PC-9 (cell line): ENCODE measurements at regions not wholly inside any gene's neighbourhood (a gene's known extent, or its start where the extent isn't known, plus 50 kb on each side); places are given as distances from the start of the nearest gene placed in this dataset.

Experiments used
- BruUV-seq: library from RNA; stranded (reverse); fragments of 400-500 nt; replicated peaks from 2 replicates; lab custom pipeline; 2021; lab: Mats Ljungman, UMichigan
- CTCF ChIA-PET: fragments of 300-600 bp; sonication (Branson Sonifier 250); formaldehyde crosslinking; loops from one replicate; lab custom pipeline; 2022; ENCODE audit warnings: antibody characterized with exemption; lab: Charles Lee
- POLR2A ChIA-PET: fragments of 300-600 bp; sonication (Branson Sonifier 250); formaldehyde crosslinking; loops from one replicate; lab custom pipeline; 2022; ENCODE audit warnings: antibody characterized with exemption; ENCODE audit not compliant: unreplicated experiment; lab: Charles Lee
- DNase-seq, 2 experiments: peaks; one replicate each; pipeline versions ENCODE4 v3.0.0 to v3.0.0-alpha.2; 2015 to 2022; ENCODE audit warnings: mixed read lengths in 1 of 2
- H2AFZ ChIP-seq: fragments of 200-600 bp; sonication (generic); 2 replicates; pipeline ENCODE4 v1.8.1; 2017; ENCODE audit warnings: antibody characterized with exemption
- H3F3A ChIP-seq: fragments of 200-600 bp; sonication (generic); 2 replicates; pipeline ENCODE4 v1.8.1; 2017; ENCODE audit warnings: antibody characterized with exemption, mild to moderate bottlenecking, low read depth; ENCODE audit not compliant: insufficient read depth
- H3K27ac ChIP-seq: fragments of 200-600 bp; sonication (generic); 2 replicates; pipeline ENCODE4 v1.6.1; 2016; ENCODE audit warnings: mixed run types
- H3K27me3 ChIP-seq: fragments of 200-600 bp; sonication (generic); 2 replicates; pipeline ENCODE4 v1.6.1; 2016; ENCODE audit warnings: low read depth, mixed run types; ENCODE audit not compliant: insufficient read depth
- H3K36me3 ChIP-seq: fragments of 200-600 bp; sonication (generic); 2 replicates; pipeline ENCODE4 v1.6.1; 2016; ENCODE audit warnings: low read depth, mixed run types
- H3K4me1 ChIP-seq: fragments of 200-600 bp; sonication (generic); replicated peaks from 2 replicates; pipeline ENCODE4 v1.6.1; 2016; ENCODE audit warnings: mixed run types; ENCODE audit not compliant: insufficient read depth
- H3K4me2 ChIP-seq: fragments of 200-600 bp; sonication (generic); 2 replicates; pipeline ENCODE4 v1.6.1; 2017; ENCODE audit warnings: mixed run types
- H3K4me3 ChIP-seq: fragments of 200-600 bp; sonication (generic); 2 replicates; pipeline ENCODE4 v1.6.1; 2016; ENCODE audit warnings: mixed run types
- H3K79me2 ChIP-seq: fragments of 200-600 bp; sonication (generic); 2 replicates; pipeline ENCODE4 v1.6.1; 2017; ENCODE audit warnings: low read depth, mixed run types
- H3K9me2 ChIP-seq: fragments of 200-600 bp; sonication (generic); 2 replicates; pipeline ENCODE4 v1.8.1; 2017; ENCODE audit warnings: mild to moderate bottlenecking; ENCODE audit not compliant: insufficient read depth
- H3K9me3 ChIP-seq: fragments of 200-600 bp; sonication (generic); 2 replicates; pipeline ENCODE4 v1.8.1; 2016; ENCODE audit warnings: low read depth; ENCODE audit not compliant: insufficient read depth
- H4K20me1 ChIP-seq: fragments of 200-600 bp; sonication (generic); 2 replicates; pipeline ENCODE4 v1.8.1; 2017; ENCODE audit not compliant: insufficient read depth
- EZH2 ChIP-seq: fragments of 200-600 bp; sonication (generic); IDR thresholded peaks from 2 replicates; pipeline ENCODE4 v1.8.0; 2017; ENCODE audit warnings: antibody characterized with exemption, low read depth
- intact Hi-C: fragments of 100-400 bp; cut with micrococcal nuclease; formaldehyde crosslinking; loops from one replicate; pipeline ENCODE4 v1.10.0; 2022; ENCODE audit not compliant: unreplicated experiment
- TF ChIP-seq, protein P1 (sequence below): fragments of 200-600 bp; sonication (generic); conservative IDR thresholded peaks from 2 replicates; pipeline ENCODE4 v1.6.1; 2017; ENCODE audit warnings: mixed run types, antibody characterized with exemption, mild to moderate bottlenecking, moderate library complexity

DNA sequence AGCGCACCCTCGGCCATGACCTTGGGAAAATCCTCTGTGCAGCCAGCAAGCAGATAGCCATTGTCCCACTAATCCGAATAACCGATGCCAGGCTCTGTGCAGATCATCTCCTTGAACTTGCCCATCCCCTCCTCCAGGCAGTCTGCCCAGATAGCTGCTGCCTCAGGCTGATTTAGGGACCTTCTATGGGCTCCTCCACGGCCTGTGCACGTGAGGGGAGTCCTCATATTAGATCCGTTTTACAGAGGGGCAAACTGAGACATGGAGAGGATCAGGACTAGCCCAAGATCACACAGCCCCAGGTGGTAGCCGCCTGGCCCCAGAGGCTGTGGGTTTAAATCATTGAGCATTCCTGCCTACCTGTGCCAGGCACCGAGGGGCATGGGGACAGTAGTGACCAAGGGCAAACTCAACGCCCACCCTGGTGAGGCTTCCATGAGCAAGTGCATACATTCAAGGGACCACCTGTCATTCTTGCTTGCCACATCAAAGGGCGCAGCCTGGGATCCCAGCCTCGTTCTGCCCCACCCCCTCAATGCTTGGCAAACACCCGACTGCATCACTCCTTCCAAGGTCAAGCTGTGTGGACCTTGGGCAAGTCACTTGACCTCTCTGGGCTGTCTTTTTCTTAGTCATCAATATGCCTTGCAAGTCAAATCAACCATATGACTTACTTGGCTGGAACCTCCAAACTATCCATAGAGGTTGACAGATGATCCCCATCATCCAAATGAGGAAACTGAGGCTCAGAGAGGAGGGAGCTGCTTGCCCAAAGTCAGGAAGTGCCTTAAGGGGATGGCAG, 131.6 kb downstream of the MN1 start:
- Histone ChIP-seq H3K4me1 (peaks cover 35% of the 10 kb centered on the region), H3K27me3 (no peaks in the 10 kb centered on the region), H3K79me2 (no peaks in the 10 kb centered on the region), H2AFZ (no peak overlapping the region), H4K20me1 (no peaks in the 10 kb centered on the region), H3K36me3 (no peaks in the 10 kb centered on the region), H3K4me3 (no peak overlapping the region), H3K9me2 (no peaks in the 10 kb centered on the region), H3K4me2 (peak overlapping the region; percentile 73), H3F3A (peaks cover 23% of the 10 kb centered on the region), H3K27ac (peak overlapping the region; percentile 86), H3K9me3 (no peaks in the 10 kb centered on the region)
- TF ChIP-seq, protein P1, sequence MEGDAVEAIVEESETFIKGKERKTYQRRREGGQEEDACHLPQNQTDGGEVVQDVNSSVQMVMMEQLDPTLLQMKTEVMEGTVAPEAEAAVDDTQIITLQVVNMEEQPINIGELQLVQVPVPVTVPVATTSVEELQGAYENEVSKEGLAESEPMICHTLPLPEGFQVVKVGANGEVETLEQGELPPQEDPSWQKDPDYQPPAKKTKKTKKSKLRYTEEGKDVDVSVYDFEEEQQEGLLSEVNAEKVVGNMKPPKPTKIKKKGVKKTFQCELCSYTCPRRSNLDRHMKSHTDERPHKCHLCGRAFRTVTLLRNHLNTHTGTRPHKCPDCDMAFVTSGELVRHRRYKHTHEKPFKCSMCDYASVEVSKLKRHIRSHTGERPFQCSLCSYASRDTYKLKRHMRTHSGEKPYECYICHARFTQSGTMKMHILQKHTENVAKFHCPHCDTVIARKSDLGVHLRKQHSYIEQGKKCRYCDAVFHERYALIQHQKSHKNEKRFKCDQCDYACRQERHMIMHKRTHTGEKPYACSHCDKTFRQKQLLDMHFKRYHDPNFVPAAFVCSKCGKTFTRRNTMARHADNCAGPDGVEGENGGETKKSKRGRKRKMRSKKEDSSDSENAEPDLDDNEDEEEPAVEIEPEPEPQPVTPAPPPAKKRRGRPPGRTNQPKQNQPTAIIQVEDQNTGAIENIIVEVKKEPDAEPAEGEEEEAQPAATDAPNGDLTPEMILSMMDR = no peak
- no peak for TF ChIP-seq EZH2
- intact Hi-C loops = loop anchor here (1.0 to 5.0 kb wide), 5 partner anchors 48 to 263 kb away; no protein-coding TSS in a partner anchor
- ChIA-PET CTCF (interaction anchor here (0.7 kb wide), 1 partner anchor 194 kb away, joined by 10 read pairs; no protein-coding TSS in a partner anchor), POLR2A (interaction anchor here (0.6 to 0.9 kb wide), 5 partner anchors 48 to 553 kb away, joined by 3 to 5 read pairs (median 3); no protein-coding TSS in a partner anchor)
- BruUV-seq = TSS peak; percentile 83
- DNase-seq = peak; percentile 27 to 67

DNA sequence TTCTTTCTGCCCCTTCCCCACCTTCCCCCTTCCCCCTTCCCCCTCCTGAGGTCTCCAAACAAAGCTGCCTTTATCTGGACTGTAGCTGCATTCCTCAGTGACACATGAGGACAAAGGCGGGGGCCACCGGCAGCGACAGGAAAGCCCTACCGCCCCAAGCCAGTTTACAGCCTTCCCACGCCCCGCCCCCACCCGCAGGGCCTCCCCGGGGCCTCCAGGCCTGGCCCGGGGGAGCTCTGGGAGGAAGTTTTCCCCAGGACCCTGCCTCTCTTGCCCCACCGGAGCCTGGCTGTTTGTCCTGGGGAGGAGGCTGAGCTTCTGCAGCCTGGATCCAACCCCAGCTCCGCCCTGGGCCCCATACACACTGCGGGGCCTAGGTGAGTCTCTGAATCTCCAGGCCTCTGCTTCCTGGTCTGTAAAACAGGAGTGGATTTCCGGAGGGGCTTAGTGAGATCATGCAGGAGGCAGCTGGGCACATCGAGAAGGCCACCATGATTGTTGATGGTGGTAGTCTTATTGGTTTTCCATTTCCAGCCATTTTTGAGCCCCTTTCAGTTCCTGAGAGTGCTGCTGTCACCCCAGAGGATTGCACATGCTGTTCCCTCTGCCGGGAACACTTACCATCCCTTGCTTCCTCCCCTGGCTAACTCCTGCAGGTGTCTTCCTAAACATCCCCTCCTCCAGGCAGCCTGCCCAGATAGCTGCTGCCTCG, 130.7 kb downstream of the MN1 start:
- Histone ChIP-seq H3K9me2 (no peaks in the 10 kb centered on the region), H3K79me2 (no peaks in the 10 kb centered on the region), H3K4me2 (peak overlapping the region; percentile 73), H3F3A (peaks cover 22% of the 10 kb centered on the region), H3K4me3 (no peak overlapping the region), H3K36me3 (no peaks in the 10 kb centered on the region), H3K27me3 (no peaks in the 10 kb centered on the region), H3K27ac (peak overlapping the region; percentile 86), H4K20me1 (no peaks in the 10 kb centered on the region), H2AFZ (no peak overlapping the region; the same call in 1 of the 2 replicates), H3K9me3 (no peaks in the 10 kb centered on the region), H3K4me1 (peaks cover 33% of the 10 kb centered on the region)
- intact Hi-C loops = loop anchor here (1.0 kb wide), 1 partner anchor 47 kb away; no protein-coding TSS in a partner anchor
- POLR2A ChIA-PET = interaction anchor here (0.5 to 0.7 kb wide), 3 partner anchors 196 to 850 kb away, joined by 3 to 16 read pairs (median 8); no protein-coding TSS in a partner anchor
- CTCF ChIA-PET = interaction anchor here (0.6 to 0.8 kb wide), 5 partner anchors 38 to 261 kb away, joined by 3 to 10 read pairs (median 3); no protein-coding TSS in a partner anchor
- DNase-seq = peak; percentile 79 to 81
- no peak for TF ChIP-seq EZH2
- TF ChIP-seq, protein P1 = no peak
- no TSS peak for BruUV-seq

DNA sequence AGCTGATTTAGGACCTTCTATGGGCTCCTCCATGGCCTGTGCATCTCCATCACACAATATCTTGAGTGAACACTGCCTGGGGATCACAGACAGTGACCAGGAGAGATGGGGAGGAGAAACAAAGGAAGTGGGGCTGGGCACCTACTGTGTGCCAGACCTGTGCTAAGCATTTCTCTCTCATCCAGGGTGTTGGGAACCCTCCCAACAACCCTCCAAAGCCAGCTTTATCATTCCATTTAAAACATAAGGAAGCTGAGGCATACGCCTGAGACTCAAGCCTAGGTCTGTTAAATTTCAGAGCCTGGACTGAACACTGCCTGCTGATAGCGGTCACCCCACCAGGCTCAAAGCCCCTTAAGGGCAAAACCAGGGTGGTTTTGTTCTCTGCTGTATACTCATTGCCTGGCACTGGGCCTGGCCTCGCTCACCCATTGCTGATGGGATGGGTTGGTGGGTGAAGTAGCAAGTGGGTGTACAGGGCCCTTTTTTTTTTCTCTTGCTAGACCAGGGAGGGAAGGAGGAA, 130.1 kb downstream of the MN1 start:
- DNase-seq = no peak
- no TSS peak for BruUV-seq
- ChIA-PET CTCF (interaction anchor here (0.6 to 0.8 kb wide), 3 partner anchors 39 to 262 kb away, joined by 3 to 4 read pairs (median 3); no protein-coding TSS in a partner anchor), POLR2A (no interaction called here)
- no peaks in the 10 kb centered on the region for H3K36me3 ChIP-seq
- H3K27ac ChIP-seq = peak overlapping the region; percentile 86
- peak overlapping the region; percentile 73 for H3K4me2 ChIP-seq
- peaks cover 22% of the 10 kb centered on the region for H3F3A ChIP-seq
- H2AFZ ChIP-seq = no peak overlapping the region; the same call in 1 of the 2 replicates
- peaks cover 33% of the 10 kb centered on the region for H3K4me1 ChIP-seq
- no peaks in the 10 kb centered on the region for H3K9me3 ChIP-seq
- no peaks in the 10 kb centered on the region for H3K27me3 ChIP-seq
- no peak overlapping the region for H3K4me3 ChIP-seq
- no peaks in the 10 kb centered on the region for H3K9me2 ChIP-seq
- intact Hi-C loops = no loop called here
- TF ChIP-seq EZH2 = no peak
- TF ChIP-seq, protein P1 = no peak
- no peaks in the 10 kb centered on the region for H3K79me2 ChIP-seq
- H4K20me1 ChIP-seq = no peaks in the 10 kb centered on the region
